B cell (primary cell): ENCODE measurements at regions not wholly inside any gene's neighbourhood (a gene's known extent, or its start where the extent isn't known, plus 50 kb on each side); places are given as distances from the start of the nearest gene placed in this dataset.

Experiments
- ATAC-seq: fragments of 200-7000 bp; cut with Tn5 transposase; one replicate; pipeline ENCODE4 v1.10.0; 2021; ENCODE audit warnings: low read depth, mild to moderate bottlenecking, moderate number of reproducible peaks, moderate library complexity
- CTCF ChIA-PET: fragments of 350-600 bp; sonication (Branson Sonifier 250); formaldehyde crosslinking; loops from one replicate; lab custom pipeline; 2021; ENCODE audit warnings: antibody characterized with exemption, inconsistent platforms; lab: Charles Lee
- POLR2A ChIA-PET: fragments of 350-600 bp; sonication (Branson Sonifier 250); formaldehyde crosslinking; loops from one replicate; lab custom pipeline; 2021; ENCODE audit warnings: antibody characterized with exemption; lab: Charles Lee
- DNase-seq: peaks from one replicate; pipeline ENCODE4 v3.0.0; 2013
- H2AFZ ChIP-seq: 2 replicates; pipeline ENCODE4 v1.6.1; 2012; ENCODE audit warnings: mild to moderate bottlenecking, low read depth, low read length; ENCODE audit not compliant: insufficient read depth, poor library complexity, severe bottlenecking
- H3K27ac ChIP-seq, 2 donors: 1 replicate in 1 of 2; 2 replicates in 1 of 2; pipeline ENCODE4 v1.5.1; 2012 to 2013; ENCODE audit warnings: low read length in 2 of 2, mild to moderate bottlenecking in 2 of 2, moderate library complexity in 1 of 2
- H3K27me3 ChIP-seq, 4 experiments: fragments of 200-600 bp in 1 of 4; sonication (generic) in 1 of 4; replicated peaks in 1 of 4; 1 replicate in 2 of 4; 2 replicates in 2 of 4; pipeline versions ENCODE4 v1.6.1 to v1.7.0; 2013 to 2016; ENCODE audit warnings: low read length in 3 of 4, mild to moderate bottlenecking in 2 of 4, mixed read lengths in 1 of 4, moderate library complexity in 1 of 4; ENCODE audit not compliant: insufficient read depth in 4 of 4, control insufficient read depth in 3 of 4; ENCODE audit errors: control extremely low read depth in 1 of 4
- H3K36me3 ChIP-seq, 2 experiments: replicated peaks in 1 of 2; 1 replicate in 1 of 2; 2 replicates in 1 of 2; pipeline versions ENCODE4 v1.6.1 to v1.7.1; 2013; ENCODE audit warnings: low read length in 1 of 2; ENCODE audit not compliant: insufficient read depth in 2 of 2, control insufficient read depth in 1 of 2; ENCODE audit errors: control extremely low read depth in 1 of 2, extremely low read depth in 1 of 2
- H3K4me1 ChIP-seq, 2 donors: fragments of 200-600 bp in 1 of 2; sonication (generic) in 1 of 2; 1 replicate in 1 of 2; 2 replicates in 1 of 2; pipeline versions ENCODE4 v1.5.1 to v1.6.1; 2013 to 2017; ENCODE audit warnings: low read length in 2 of 2; ENCODE audit not compliant: control insufficient read depth in 2 of 2, insufficient read depth in 2 of 2
- H3K4me2 ChIP-seq: replicated peaks from 2 replicates; pipeline ENCODE3; 2012; ENCODE audit warnings: mild to moderate bottlenecking, low read depth, low read length; ENCODE audit not compliant: poor library complexity, severe bottlenecking
- H3K4me3 ChIP-seq, 5 experiments: fragments of 200-600 bp in 1 of 5; sonication (generic) in 1 of 5; 1 replicate in 3 of 5; 2 replicates in 2 of 5; pipeline versions ENCODE4 v1.5.1 to v1.7.0; 2011 to 2016; ENCODE audit warnings: low read length in 4 of 5, mild to moderate bottlenecking in 4 of 5, low read depth in 2 of 5, control low read depth in 1 of 5, moderate library complexity in 1 of 5; ENCODE audit not compliant: insufficient read depth in 1 of 5; ENCODE audit errors: control extremely low read depth in 1 of 5, extremely low read depth in 1 of 5
- H3K79me2 ChIP-seq: fragments of 200-600 bp; sonication (generic); one replicate; pipeline ENCODE4 v1.6.0; 2016; ENCODE audit warnings: low read length; ENCODE audit not compliant: control insufficient read depth, insufficient read depth
- H3K9ac ChIP-seq: fragments of 200-600 bp; sonication (generic); 2 replicates; pipeline ENCODE4 v1.6.1; 2017; ENCODE audit warnings: mild to moderate bottlenecking, low read length, moderate library complexity
- H3K9me3 ChIP-seq, 3 donors: one replicate each; pipeline versions ENCODE4 v1.6.1 to v1.7.1; 2013; ENCODE audit warnings: low read length in 2 of 3; ENCODE audit not compliant: control insufficient read depth in 2 of 3, insufficient read depth in 1 of 3; ENCODE audit errors: control extremely low read depth in 1 of 3
- H4K20me1 ChIP-seq: 2 replicates; pipeline ENCODE4 v1.6.0; 2012; ENCODE audit warnings: mild to moderate bottlenecking, low read length; ENCODE audit not compliant: insufficient read depth, control insufficient read depth, poor library complexity, severe bottlenecking
- H3K27ac Mint-ChIP-seq: one replicate; pipeline ENCODE4 v1.8.0; 2021; ENCODE audit warnings: mixed read lengths
- H3K27me3 Mint-ChIP-seq: one replicate; pipeline ENCODE4 v1.8.0; 2021; ENCODE audit warnings: mixed read lengths
- H3K4me1 Mint-ChIP-seq: one replicate; pipeline ENCODE4 v1.8.0; 2021; ENCODE audit warnings: mixed read lengths
- H3K4me3 Mint-ChIP-seq: one replicate; pipeline ENCODE4 v1.8.0; 2021; ENCODE audit warnings: mixed read lengths
- H3K9me3 Mint-ChIP-seq: one replicate; pipeline ENCODE4 v1.8.0; 2022; ENCODE audit warnings: mixed read lengths; ENCODE audit not compliant: insufficient read depth
- EZH2 ChIP-seq: IDR thresholded peaks from 2 replicates; pipeline ENCODE4 v1.6.1; 2012; ENCODE audit warnings: borderline replicate concordance, low read depth, mild to moderate bottlenecking, moderate library complexity, low read length; ENCODE audit not compliant: insufficient read depth, poor library complexity, severe bottlenecking
- WGBS: methylation state at CpG from one replicate; pipeline ENCODE4 v1.1.5; 2013; ENCODE audit warnings: missing lambda C conversion rate; ENCODE audit not compliant: insufficient coverage; 5-methylcytosine and 5-hydroxymethylcytosine counted together
- intact Hi-C: fragments of 100-400 bp; cut with micrococcal nuclease; formaldehyde crosslinking; loops from one replicate; pipeline ENCODE4 v1.10.0; 2022
- TF ChIP-seq, protein P1 (sequence below): fragments of 200-600 bp; IDR thresholded peaks from one replicate; pipeline ENCODE4 v1.8.0; 2022; ENCODE audit warnings: antibody characterized with exemption, mild to moderate bottlenecking

DNA sequence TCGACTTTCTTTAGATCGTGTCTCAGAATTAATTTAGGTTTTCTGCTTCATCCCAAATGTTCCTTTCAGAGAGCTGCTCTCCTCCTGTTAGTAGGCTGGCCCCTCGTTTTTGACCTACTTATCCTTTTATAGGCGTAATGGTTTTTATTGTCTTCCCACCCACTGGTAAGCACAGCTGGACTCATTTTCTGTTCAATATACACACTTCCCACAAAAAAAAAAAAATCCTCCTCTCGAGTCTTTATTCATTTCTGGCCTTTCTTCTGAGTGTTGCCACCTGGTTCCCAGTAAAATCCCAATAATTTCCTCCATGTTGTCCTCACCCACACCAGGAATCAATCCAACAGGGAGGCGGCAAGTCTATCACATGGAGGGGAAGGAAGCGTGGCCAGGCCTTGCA, 970.2 kb upstream of the CELF2 start:
- POLR2A ChIA-PET = no interaction called here
- ATAC-seq = no peak
- CTCF ChIA-PET = no interaction called here

DNA sequence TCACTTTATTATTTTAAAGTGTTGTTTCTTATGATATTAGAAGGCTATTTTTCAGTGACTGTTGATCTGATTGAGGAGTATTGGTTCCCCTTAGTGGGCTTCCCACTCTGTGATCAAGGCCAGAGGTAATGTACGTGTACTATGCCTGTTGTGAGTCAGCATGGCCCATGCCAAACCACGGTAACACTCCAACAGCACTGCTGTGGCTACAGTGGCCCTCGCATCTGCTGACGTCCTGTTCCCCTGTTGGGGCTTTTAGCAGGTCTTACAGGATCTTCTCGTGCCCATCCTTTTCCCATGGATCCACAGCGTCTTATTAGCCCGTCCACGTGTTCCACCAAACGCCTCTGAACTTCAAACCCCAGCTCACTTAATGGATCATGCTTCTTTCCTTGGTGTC, 964.6 kb upstream of the CELF2 start:
- ChIA-PET POLR2A (no interaction called here), CTCF (no interaction called here)
- H3K27me3 ChIP-seq = no peaks in the 10 kb centered on the region
- H3K36me3 ChIP-seq = no peaks in the 10 kb centered on the region
- 65% methylated on average over 3 of the region's 9 CpGs for WGBS
- no peak overlapping the region for H3K4me3 ChIP-seq
- H3K9ac ChIP-seq = no peak overlapping the region
- Mint-ChIP-seq H3K27me3 (no peaks in the 10 kb centered on the region), H3K4me1 (no peaks in the 10 kb centered on the region), H3K9me3 (no peaks in the 10 kb centered on the region), H3K4me3 (no peak overlapping the region), H3K27ac (no peak overlapping the region)
- no peaks in the 10 kb centered on the region for H4K20me1 ChIP-seq
- intact Hi-C loops = no loop called here
- peaks cover 0 to 1% (median 0%) of the 10 kb centered on the region in 3 donors for H3K9me3 ChIP-seq
- H2AFZ ChIP-seq = no peak overlapping the region
- H3K4me1 ChIP-seq = no peaks in the 10 kb centered on the region
- ATAC-seq (no peak), DNase-seq (no peak)
- no peaks in the 10 kb centered on the region for H3K79me2 ChIP-seq
- no peak overlapping the region for H3K4me2 ChIP-seq
- no peak overlapping the region for H3K27ac ChIP-seq
- TF ChIP-seq, protein P1, sequence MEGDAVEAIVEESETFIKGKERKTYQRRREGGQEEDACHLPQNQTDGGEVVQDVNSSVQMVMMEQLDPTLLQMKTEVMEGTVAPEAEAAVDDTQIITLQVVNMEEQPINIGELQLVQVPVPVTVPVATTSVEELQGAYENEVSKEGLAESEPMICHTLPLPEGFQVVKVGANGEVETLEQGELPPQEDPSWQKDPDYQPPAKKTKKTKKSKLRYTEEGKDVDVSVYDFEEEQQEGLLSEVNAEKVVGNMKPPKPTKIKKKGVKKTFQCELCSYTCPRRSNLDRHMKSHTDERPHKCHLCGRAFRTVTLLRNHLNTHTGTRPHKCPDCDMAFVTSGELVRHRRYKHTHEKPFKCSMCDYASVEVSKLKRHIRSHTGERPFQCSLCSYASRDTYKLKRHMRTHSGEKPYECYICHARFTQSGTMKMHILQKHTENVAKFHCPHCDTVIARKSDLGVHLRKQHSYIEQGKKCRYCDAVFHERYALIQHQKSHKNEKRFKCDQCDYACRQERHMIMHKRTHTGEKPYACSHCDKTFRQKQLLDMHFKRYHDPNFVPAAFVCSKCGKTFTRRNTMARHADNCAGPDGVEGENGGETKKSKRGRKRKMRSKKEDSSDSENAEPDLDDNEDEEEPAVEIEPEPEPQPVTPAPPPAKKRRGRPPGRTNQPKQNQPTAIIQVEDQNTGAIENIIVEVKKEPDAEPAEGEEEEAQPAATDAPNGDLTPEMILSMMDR = no peak
- no peak for TF ChIP-seq EZH2

More for the DNA sequence above, 970.2 kb upstream of the CELF2 start:
- Mint-ChIP-seq H3K27ac (no peak overlapping the region), H3K27me3 (no peaks in the 10 kb centered on the region), H3K9me3 (no peaks in the 10 kb centered on the region), H3K4me1 (peaks cover 4% of the 10 kb centered on the region), H3K4me3 (no peak overlapping the region)
- Histone ChIP-seq H3K4me1 (no peaks in the 10 kb centered on the region), H3K4me3 (no peak overlapping the region), H2AFZ (no peak overlapping the region), H3K9me3 (no peaks in the 10 kb centered on the region), H3K79me2 (no peaks in the 10 kb centered on the region), H3K4me2 (no peak overlapping the region), H3K9ac (no peak overlapping the region), H4K20me1 (no peaks in the 10 kb centered on the region), H3K27me3 (no peaks in the 10 kb centered on the region), H3K36me3 (no peaks in the 10 kb centered on the region), H3K27ac (no peak overlapping the region)
- WGBS = 90% methylated on average over 6 of the region's 7 CpGs
- TF ChIP-seq EZH2 = no peak
- TF ChIP-seq, protein P1 = no peak
- DNase-seq = no peak
- intact Hi-C loops = no loop called here
